Esophagus muscularis mucosa (tissue), 4 donors: ENCODE measurements at regions not wholly inside any gene's neighbourhood (a gene's known extent, or its start where the extent isn't known, plus 50 kb on each side); places are given as distances from the start of the nearest gene placed in this dataset.

Experiments
- DNase-seq: peaks from one replicate; pipeline ENCODE4 v3.0.0-alpha.2; 2017; ENCODE audit errors: extremely low spot score
- H3K27ac ChIP-seq, 4 donors: fragments of 200-600 bp; sonication (generic); replicated peaks in 1 of 4; 1 replicate in 3 of 4; 2 replicates in 1 of 4; pipeline ENCODE4 v1.5.1; 2016 to 2019; ENCODE audit warnings: mild to moderate bottlenecking in 1 of 4
- H3K27me3 ChIP-seq, 4 donors: fragments of 200-600 bp; sonication (generic); one replicate each; pipeline versions ENCODE4 v1.5.1 to v1.6.0; 2016 to 2019
- H3K36me3 ChIP-seq, 4 donors: fragments of 200-600 bp; sonication (generic); one replicate each; pipeline ENCODE4 v1.5.1; 2016 to 2019
- H3K4me1 ChIP-seq, 4 donors: fragments of 200-600 bp; sonication (generic); one replicate each; pipeline ENCODE4 v1.5.1; 2016 to 2019
- H3K4me3 ChIP-seq, 4 donors: fragments of 200-600 bp; sonication (generic); 1 replicate in 2 of 4; 2 replicates in 2 of 4; pipeline ENCODE4 v1.5.1; 2016 to 2019; ENCODE audit warnings: mild to moderate bottlenecking in 4 of 4, moderate library complexity in 1 of 4
- H3K9me3 ChIP-seq, 4 donors: fragments of 200-600 bp; sonication (generic); 1 replicate in 3 of 4; 2 replicates in 1 of 4; pipeline ENCODE4 v1.5.1; 2016 to 2019
- EP300 ChIP-seq: sonication (generic); formaldehyde crosslinking; IDR thresholded peaks from one replicate; pipeline ENCODE4 v1.6.1; 2017; ENCODE audit warnings: antibody characterized with exemption
- POLR2A ChIP-seq: fragments of 450-650 bp; IDR thresholded peaks from one replicate; pipeline ENCODE4 v1.6.1; 2017; ENCODE audit warnings: antibody characterized with exemption, moderate library complexity, mild to moderate bottlenecking, low read depth
- POLR2AphosphoS5 ChIP-seq, 2 donors: sonication (generic); formaldehyde crosslinking; IDR thresholded peaks; one replicate each; pipeline ENCODE4 v1.6.1; 2017; ENCODE audit warnings: antibody characterized with exemption in 2 of 2
- WGBS: methylation state at CpG from one replicate; pipeline ENCODE4 v1.1.5; 2018; 5-methylcytosine and 5-hydroxymethylcytosine counted together
- intact Hi-C: fragments of 100-400 bp; cut with DNase I; formaldehyde crosslinking; loops from one replicate; pipeline ENCODE4 v1.15.1; 2023
- TF ChIP-seq, protein P1 (sequence below), 3 experiments: fragments of 200-600 bp in 2 of 3; fragments of 450-650 bp in 1 of 3; sonication (generic) in 2 of 3; IDR thresholded peaks; one replicate each; pipeline ENCODE4 v1.5.1; 2017 to 2019; ENCODE audit warnings: antibody characterized with exemption in 3 of 3, mild to moderate bottlenecking in 2 of 3, moderate library complexity in 1 of 3

GRCh38 chr3:134302674-134303073 is 52.0 kb upstream of the RYK start:
- H3K27me3 ChIP-seq, result no peaks in the 10 kb centered on the region
- no peaks in the 10 kb centered on the region for H3K36me3 ChIP-seq
- no peak overlapping the region for H3K27ac ChIP-seq
- WGBS, result 93% methylated on average over 2 of the region's 2 CpGs
- no peak for TF ChIP-seq POLR2A
- no peak for TF ChIP-seq POLR2AphosphoS5 (IDR thresholded peaks at IDR 0.05)
- TF ChIP-seq EP300, result no peak
- TF ChIP-seq, protein P1, sequence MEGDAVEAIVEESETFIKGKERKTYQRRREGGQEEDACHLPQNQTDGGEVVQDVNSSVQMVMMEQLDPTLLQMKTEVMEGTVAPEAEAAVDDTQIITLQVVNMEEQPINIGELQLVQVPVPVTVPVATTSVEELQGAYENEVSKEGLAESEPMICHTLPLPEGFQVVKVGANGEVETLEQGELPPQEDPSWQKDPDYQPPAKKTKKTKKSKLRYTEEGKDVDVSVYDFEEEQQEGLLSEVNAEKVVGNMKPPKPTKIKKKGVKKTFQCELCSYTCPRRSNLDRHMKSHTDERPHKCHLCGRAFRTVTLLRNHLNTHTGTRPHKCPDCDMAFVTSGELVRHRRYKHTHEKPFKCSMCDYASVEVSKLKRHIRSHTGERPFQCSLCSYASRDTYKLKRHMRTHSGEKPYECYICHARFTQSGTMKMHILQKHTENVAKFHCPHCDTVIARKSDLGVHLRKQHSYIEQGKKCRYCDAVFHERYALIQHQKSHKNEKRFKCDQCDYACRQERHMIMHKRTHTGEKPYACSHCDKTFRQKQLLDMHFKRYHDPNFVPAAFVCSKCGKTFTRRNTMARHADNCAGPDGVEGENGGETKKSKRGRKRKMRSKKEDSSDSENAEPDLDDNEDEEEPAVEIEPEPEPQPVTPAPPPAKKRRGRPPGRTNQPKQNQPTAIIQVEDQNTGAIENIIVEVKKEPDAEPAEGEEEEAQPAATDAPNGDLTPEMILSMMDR (IDR thresholded peaks at IDR 0.05), result no peak
- DNase-seq, result no peak
- H3K4me3 ChIP-seq, result no peak overlapping the region
- no peaks in the 10 kb centered on the region for H3K9me3 ChIP-seq
- H3K4me1 ChIP-seq, result peaks cover 4 to 13% (median 7%) of the 10 kb centered on the region in 4 donors
- intact Hi-C loops, result no loop called here

GRCh38 chr3:134300520-134300919 is 49.9 kb upstream of the RYK start:
- TF ChIP-seq, protein P1 (IDR thresholded peaks at IDR 0.05), result peak in 1 of 3 experiments; percentile 6
- no peak for TF ChIP-seq POLR2AphosphoS5 (IDR thresholded peaks at IDR 0.05)
- intact Hi-C loops, result no loop called here

More at GRCh38 chr3:134300520-134300919, 49.9 kb upstream of the RYK start:
- DNase-seq, result no peak
- H3K4me1 ChIP-seq, result peaks cover 4 to 11% (median 7%) of the 10 kb centered on the region in 4 donors
- H3K27ac ChIP-seq, result no peak overlapping the region
- H3K9me3 ChIP-seq, result peaks cover 0 to 4% (median 0%) of the 10 kb centered on the region in 4 donors
- H3K36me3 ChIP-seq, result no peaks in the 10 kb centered on the region
- no peaks in the 10 kb centered on the region for H3K27me3 ChIP-seq
- H3K4me3 ChIP-seq, result no peak overlapping the region
- WGBS, result 88% methylated on average over 3 of the region's 3 CpGs
